Right cardiac atrium (tissue), 5 donors: ENCODE measurements at regions not wholly inside any gene's neighbourhood (a gene's known extent, or its start where the extent isn't known, plus 50 kb on each side); places are given as distances from the start of the nearest gene placed in this dataset.

Experiments used
- ATAC-seq, 2 donors: fragments of 200-7000 bp; cut with Tn5 transposase; one replicate each; pipeline versions ENCODE4 v1.8.0 to v1.9.1; 2020; ENCODE audit warnings: moderate library complexity in 2 of 2, mild to moderate bottlenecking in 1 of 2
- DNase-seq, 3 donors: peaks; one replicate each; pipeline ENCODE4 v3.0.0-alpha.2; 2020
- H3K27ac ChIP-seq: one replicate; pipeline ENCODE4 v1.5.1; 2013; ENCODE audit warnings: mild to moderate bottlenecking, low read length, control low read depth, moderate library complexity
- H3K27me3 ChIP-seq: one replicate; pipeline ENCODE4 v1.6.1; 2013; ENCODE audit not compliant: control insufficient read depth, insufficient read depth
- H3K4me1 ChIP-seq: one replicate; pipeline ENCODE4 v1.6.1; 2013; ENCODE audit warnings: low read length; ENCODE audit not compliant: control insufficient read depth, insufficient read depth
- H3K4me3 ChIP-seq: one replicate; pipeline ENCODE4 v1.5.1; 2013; ENCODE audit warnings: low read length, control low read depth
- H3K9me3 ChIP-seq: one replicate; pipeline ENCODE4 v1.6.1; 2013; ENCODE audit warnings: low read length; ENCODE audit not compliant: control insufficient read depth
- WGBS: extraction: QIAGEN DNeasy Blood & Tissue Kit; methylation state at CpG from one replicate; pipeline ENCODE4 v1.1.7; 2013; 5-methylcytosine and 5-hydroxymethylcytosine counted together
- intact Hi-C, 4 donors: fragments of 100-400 bp; cut with DNase I; formaldehyde crosslinking; loops; one replicate each; pipeline versions ENCODE4 v1.11.0 to v1.14.0; 2022 to 2023
- donor health status: healthy with polysubstance abuse.
- donor health status: DM: no; HTN: yes; CAD: no.
- donor health status: DM: no; HTN: no; CAD: no.
- donor health status: DM: no; HTN: yes; CAD: no; lungs with severe emphysema.
- donor health status: DM: yes; HTN: yes; CAD: no.

DNA sequence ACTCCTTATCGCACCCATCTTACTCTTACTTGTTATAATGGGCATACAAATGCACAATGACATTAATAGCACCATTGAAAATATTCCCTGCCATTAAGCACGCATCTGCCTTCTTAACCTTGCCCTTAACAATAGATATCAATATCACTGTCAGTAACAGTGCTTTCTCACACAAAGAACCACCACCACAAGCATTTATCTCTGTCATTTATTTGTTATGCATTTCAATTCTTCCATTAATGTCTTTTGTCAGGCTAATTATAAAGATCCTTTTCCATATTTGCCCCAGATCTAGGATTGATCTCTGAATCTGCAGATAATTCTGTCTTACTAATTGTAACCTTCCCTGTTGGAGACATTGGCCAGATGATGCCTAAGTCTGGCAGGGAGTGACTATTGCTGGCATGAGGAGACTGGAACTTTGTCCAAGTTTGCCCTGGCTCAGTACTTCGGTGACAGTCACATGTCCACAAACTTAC, 419.6 kb upstream of the TGFBR2 start:
- Histone ChIP-seq H3K27ac (no peak overlapping the region), H3K4me3 (no peak overlapping the region), H3K4me1 (no peaks in the 10 kb centered on the region), H3K9me3 (no peaks in the 10 kb centered on the region), H3K27me3 (no peaks in the 10 kb centered on the region)
- DNase-seq = no peak
- intact Hi-C loops = no loop called here
- ATAC-seq = peak; percentile 63 to 65
- 75% methylated on average over 3 of the region's 3 CpGs for WGBS

DNA sequence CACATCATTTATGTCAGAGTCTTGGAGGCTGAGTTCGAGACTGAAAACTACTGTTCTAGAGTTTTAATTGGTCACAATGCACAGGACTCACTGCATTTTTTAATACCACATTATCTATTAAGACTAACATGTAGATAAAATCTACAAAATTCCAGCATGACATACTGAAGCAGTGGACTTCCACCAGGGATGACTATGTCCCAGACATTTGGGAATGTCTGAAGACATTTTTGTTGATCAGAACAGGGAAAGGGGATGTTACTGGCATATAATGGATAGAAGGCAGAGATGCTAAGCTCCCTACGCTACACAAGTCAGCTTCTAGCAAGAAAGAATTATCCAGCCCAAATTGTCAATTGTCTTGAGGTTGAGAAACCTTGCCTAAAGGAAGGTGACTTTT, 419.0 kb upstream of the TGFBR2 start:
- Histone ChIP-seq H3K9me3 (no peaks in the 10 kb centered on the region), H3K4me1 (no peaks in the 10 kb centered on the region), H3K4me3 (no peak overlapping the region), H3K27me3 (no peaks in the 10 kb centered on the region), H3K27ac (no peak overlapping the region)
- intact Hi-C loops = no loop called here
- DNase-seq (no peak), ATAC-seq (no peak)
- 94% methylated on average over 2 of the region's 2 CpGs for WGBS

DNA sequence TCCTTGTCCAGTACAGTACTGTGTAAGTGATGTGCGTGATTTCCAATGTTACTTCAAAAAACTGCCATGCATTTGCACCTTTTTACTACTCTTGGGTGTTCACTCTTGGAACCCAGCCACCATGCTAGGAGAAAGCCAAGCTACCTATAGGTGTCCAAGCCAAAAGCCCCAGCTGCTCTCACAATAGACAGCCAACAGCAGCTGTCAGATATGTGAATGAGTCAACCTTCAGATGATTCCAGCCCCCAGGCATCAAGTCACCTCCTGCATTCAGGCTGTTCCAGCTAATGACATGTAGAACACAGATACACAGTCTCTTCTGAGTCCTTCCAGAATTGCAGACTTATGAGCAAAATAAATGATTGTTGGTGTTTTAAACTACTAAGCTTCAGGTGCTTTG, 417.7 kb upstream of the TGFBR2 start:
- DNase-seq (no peak), ATAC-seq (peak in 1 of 2 donors; percentile 51)
- WGBS = 94% methylated on average over 1 of the region's 1 CpG
- Histone ChIP-seq H3K4me3 (no peak overlapping the region), H3K27ac (no peak overlapping the region), H3K9me3 (no peaks in the 10 kb centered on the region), H3K4me1 (no peaks in the 10 kb centered on the region), H3K27me3 (no peaks in the 10 kb centered on the region)
- intact Hi-C loops = no loop called here

DNA sequence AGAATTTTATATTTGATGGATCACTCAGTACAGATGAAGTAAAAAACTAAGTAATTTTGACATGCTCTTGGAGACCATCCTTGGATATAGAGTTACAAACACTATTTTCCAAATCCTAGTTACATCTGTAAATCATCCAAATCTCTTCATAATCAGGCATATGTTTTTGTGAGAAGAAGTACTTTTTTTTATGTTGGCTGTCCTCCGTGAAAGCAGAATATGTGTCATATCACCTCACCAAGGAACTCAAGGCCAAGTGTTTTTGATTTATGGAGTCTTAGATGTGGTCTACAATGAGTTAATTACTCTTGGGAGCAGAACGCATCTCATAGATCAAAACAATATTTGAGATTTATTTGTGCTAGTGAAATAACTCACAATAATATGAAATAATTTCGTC, 416.5 kb upstream of the TGFBR2 start:
- H3K27me3 ChIP-seq = no peaks in the 10 kb centered on the region
- H3K9me3 ChIP-seq = no peaks in the 10 kb centered on the region
- no peaks in the 10 kb centered on the region for H3K4me1 ChIP-seq
- 74% methylated on average over 3 of the region's 3 CpGs for WGBS
- DNase-seq = no peak
- H3K27ac ChIP-seq = no peak overlapping the region
- H3K4me3 ChIP-seq = no peak overlapping the region
- ATAC-seq = no peak
- intact Hi-C loops = loop anchor here in 1 of 4 donors (10.0 kb wide), 1 partner anchor 55 kb away; no protein-coding TSS in a partner anchor

DNA sequence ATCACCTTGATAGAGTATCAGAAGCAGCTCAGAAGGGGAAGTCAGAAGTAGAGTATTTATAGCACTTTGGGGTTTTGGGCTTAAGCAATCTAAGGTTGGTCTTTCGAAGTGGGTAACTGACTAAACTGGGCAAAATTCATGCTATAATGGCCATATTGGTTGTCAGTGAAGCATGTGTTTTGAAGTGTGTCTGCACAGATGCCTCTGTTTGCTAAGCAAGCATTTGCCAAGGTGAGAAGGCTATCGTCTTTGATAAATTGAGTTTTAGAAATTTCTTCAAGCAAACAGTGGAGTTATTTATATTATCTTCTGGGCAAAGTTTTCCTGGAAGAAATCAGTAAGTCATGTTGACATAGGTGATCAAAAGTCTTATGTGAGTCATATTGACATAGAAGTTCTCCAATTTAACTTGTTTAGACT, 412.8 kb upstream of the TGFBR2 start:
- 48% methylated on average over 2 of the region's 2 CpGs for WGBS
- intact Hi-C loops = loop anchor here in 1 of 4 donors (10.0 kb wide), 1 partner anchor 59 kb away; no protein-coding TSS in a partner anchor

DNA sequence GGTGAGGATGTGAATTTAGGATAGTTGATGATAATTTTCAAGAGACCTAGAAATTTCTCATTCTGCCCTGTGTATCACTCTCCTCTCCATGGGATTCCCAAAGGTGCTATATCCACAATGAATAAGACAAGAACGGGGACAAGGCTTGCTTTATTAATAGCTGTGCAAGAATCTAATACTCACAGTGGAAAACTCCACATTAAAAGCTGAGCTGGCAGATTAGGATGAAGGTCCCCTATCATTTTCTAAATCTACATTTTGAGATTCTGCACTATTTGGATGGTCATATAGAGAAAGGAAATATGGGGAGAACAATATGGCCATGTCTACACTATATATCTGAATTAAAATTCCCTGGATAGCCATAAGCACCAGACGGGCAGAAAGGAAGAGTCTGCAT, 411.0 kb upstream of the TGFBR2 start:
- no peak for ATAC-seq
- DNase-seq = no peak
- Histone ChIP-seq H3K27ac (no peak overlapping the region), H3K4me3 (no peak overlapping the region), H3K4me1 (peaks cover 4% of the 10 kb centered on the region), H3K27me3 (no peaks in the 10 kb centered on the region), H3K9me3 (no peaks in the 10 kb centered on the region)
- intact Hi-C loops = loop anchor here (5.0 to 10.0 kb wide), 4 partner anchors 61 to 153 kb away; no protein-coding TSS in a partner anchor
- 60% methylated on average over 2 of the region's 2 CpGs for WGBS

More for the DNA sequence above, 412.8 kb upstream of the TGFBR2 start:
- Histone ChIP-seq H3K4me1 (peaks cover 4% of the 10 kb centered on the region), H3K27me3 (no peaks in the 10 kb centered on the region), H3K9me3 (no peaks in the 10 kb centered on the region), H3K4me3 (no peak overlapping the region), H3K27ac (no peak overlapping the region)
- ATAC-seq = no peak
- DNase-seq = no peak

DNA sequence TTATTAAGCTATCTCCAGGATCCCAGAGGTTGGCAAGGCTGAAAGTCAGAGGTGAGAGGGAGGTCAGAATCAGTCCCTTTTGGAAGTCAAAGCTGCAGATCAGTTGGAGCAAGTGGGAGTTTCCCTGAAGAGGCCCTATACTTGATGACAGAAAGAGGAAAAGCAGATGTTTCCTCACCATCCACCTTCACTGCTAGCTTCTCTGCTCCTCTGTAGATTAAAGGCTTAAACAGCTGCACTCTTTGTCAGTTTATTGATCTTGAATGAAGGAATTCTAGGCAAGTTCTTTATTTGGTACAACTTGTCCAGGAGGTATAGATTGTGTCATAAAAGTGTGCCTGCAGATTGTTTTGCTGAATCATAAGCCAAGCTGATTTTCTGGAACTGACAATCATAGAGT, 408.2 kb upstream of the TGFBR2 start:
- DNase-seq = no peak
- intact Hi-C loops = loop anchor here (2.0 to 10.0 kb wide), 5 partner anchors 63 to 156 kb away; no protein-coding TSS in a partner anchor
- H3K27me3 ChIP-seq = no peaks in the 10 kb centered on the region
- no peak overlapping the region for H3K4me3 ChIP-seq
- H3K9me3 ChIP-seq = no peaks in the 10 kb centered on the region
- peak; percentile 26 for ATAC-seq
- H3K27ac ChIP-seq = no peak overlapping the region
- H3K4me1 ChIP-seq = peaks cover 4% of the 10 kb centered on the region

DNA sequence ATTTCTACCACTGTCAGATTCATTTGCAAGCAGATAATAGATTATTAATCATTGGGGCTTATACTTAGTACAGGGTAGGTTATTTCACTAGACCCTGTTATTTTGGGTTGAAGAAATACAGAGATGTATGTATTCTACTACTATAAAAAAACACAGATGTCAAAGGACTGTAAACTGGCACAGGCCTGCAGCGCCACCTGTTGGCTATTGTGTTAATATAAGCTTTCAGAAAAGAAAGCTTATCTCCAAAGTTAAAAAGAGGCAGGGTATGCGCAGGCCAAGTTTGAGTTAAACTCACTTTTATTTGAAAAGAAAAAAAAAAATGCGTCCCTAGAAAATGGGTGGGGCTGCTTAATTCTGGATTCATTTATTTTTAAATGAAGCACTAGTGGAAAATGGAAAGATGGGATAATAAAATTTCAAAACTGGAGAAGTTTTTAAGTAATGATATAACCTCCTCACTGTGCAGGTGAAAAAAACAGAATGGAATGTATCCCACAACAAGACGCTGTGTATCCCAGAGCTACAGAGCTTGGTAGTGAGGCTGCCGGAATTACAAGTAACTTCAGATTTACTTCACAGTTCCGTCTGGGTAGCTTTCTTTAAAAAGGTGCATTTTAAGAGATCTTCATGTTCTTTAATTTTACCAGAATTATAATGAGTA, 407.2 kb upstream of the TGFBR2 start:
- Histone ChIP-seq H3K4me1 (peaks cover 4% of the 10 kb centered on the region), H3K27ac (no peak overlapping the region), H3K4me3 (no peak overlapping the region), H3K27me3 (no peaks in the 10 kb centered on the region), H3K9me3 (no peaks in the 10 kb centered on the region)
- intact Hi-C loops = loop anchor here (2.0 to 10.0 kb wide), 5 partner anchors 64 to 157 kb away; no protein-coding TSS in a partner anchor
- DNase-seq (peak; percentile 75 to 90 (median 83)), ATAC-seq (peak; percentile 50 to 69)
- WGBS = 31% methylated on average over 6 of the region's 6 CpGs

DNA sequence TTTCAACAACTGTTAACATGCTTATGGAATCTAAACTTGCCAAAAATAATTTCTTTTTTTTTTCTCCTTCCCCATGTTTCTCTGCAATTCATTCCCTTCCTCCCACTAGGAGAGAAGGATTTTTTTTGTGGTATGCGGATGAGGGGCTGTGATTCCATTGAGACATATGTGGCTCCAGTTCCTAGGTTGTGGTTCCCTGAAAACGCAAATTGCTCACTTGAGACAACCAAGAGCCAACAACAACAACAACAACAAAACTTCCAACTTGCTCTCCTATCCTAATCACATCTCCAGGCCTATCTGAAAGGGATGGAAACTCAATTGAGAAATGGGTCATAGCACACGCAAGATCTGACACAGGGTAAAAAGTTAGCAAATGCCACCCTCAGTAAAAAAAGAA, 406.5 kb upstream of the TGFBR2 start:
- Histone ChIP-seq H3K9me3 (no peaks in the 10 kb centered on the region), H3K4me3 (no peak overlapping the region), H3K27me3 (no peaks in the 10 kb centered on the region), H3K4me1 (peaks cover 4% of the 10 kb centered on the region), H3K27ac (no peak overlapping the region)
- intact Hi-C loops = loop anchor here (2.0 to 10.0 kb wide), 7 partner anchors 65 to 495 kb away; no protein-coding TSS in a partner anchor
- DNase-seq (no peak), ATAC-seq (peak; percentile 24 to 40)
- WGBS = 69% methylated on average over 3 of the region's 3 CpGs

DNA sequence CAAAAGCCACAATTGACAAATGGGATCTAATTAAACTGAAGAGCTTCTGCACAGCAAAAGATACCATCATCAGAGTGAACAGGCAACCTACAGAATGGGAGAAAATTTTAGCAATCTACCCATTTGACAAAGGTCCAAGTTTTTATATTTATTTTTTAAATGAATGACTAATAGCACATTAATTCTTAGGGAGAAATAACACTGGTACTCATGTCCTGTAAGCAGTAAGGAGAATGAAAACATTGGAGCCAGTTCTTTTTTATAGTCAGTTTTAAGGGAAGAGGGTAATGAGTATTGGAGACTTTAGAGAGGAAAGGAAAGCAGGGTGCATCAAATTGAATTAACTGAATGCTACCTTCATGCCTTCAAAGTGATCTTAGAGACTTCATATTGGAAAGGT, 404.7 kb upstream of the TGFBR2 start:
- no peaks in the 10 kb centered on the region for H3K9me3 ChIP-seq
- H3K4me1 ChIP-seq = no peaks in the 10 kb centered on the region
- no peak overlapping the region for H3K4me3 ChIP-seq
- no peaks in the 10 kb centered on the region for H3K27me3 ChIP-seq
- DNase-seq = no peak
- no peak overlapping the region for H3K27ac ChIP-seq
- ATAC-seq = no peak
- intact Hi-C loops = loop anchor here (5.0 to 10.0 kb wide), 3 partner anchors 79 to 493 kb away; no protein-coding TSS in a partner anchor

DNA sequence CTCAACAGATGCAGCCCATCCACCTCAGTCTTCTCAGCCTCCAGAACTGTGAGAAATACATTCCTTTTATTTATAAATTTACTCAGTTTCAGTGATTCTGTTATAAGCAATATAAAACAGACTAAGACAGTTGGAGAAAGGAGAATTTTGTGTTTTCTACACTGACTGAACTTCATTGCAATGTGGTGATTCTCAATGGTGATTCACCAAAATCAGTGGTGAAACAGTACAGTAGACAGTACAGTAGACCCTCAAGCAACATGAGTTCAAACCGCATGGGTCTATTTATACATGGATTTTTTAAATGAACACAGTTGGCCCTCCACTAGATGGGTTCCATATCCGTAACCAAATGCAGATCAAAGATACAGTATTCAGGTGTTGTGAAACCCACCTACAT, 403.1 kb upstream of the TGFBR2 start:
- no peaks in the 10 kb centered on the region for H3K27me3 ChIP-seq
- 97% methylated on average over 2 of the region's 2 CpGs for WGBS
- H3K27ac ChIP-seq = no peak overlapping the region
- intact Hi-C loops = loop anchor here (5.0 to 10.0 kb wide), 3 partner anchors 81 to 492 kb away; no protein-coding TSS in a partner anchor
- no peak overlapping the region for H3K4me3 ChIP-seq
- DNase-seq (no peak), ATAC-seq (no peak)
- H3K4me1 ChIP-seq = no peaks in the 10 kb centered on the region
- no peaks in the 10 kb centered on the region for H3K9me3 ChIP-seq
